Smooth muscle cell (in vitro differentiated cells): ENCODE measurements at regions not wholly inside any gene's neighbourhood (a gene's known extent, or its start where the extent isn't known, plus 50 kb on each side); places are given as distances from the start of the nearest gene placed in this dataset.
"Not testable (repeated sequence)": the region's sequence is repeated elsewhere in the genome, so short reads cannot be mapped to it uniquely, and the experiment has no call there.

Source experiments
- DNase-seq: peaks from one replicate; lab custom pipeline; 2025; ENCODE audit not compliant: unreplicated experiment; lab: John Stamatoyannopoulos, UW
- H2AFZ ChIP-seq: fragments of 200-600 bp; sonication (generic); 2 replicates; pipeline ENCODE4 v1.6.0; 2016; ENCODE audit warnings: antibody characterized with exemption, low read depth, mild to moderate bottlenecking
- H3F3A ChIP-seq: fragments of 200-600 bp; sonication (generic); 2 replicates; pipeline ENCODE4 v1.6.0; 2017; ENCODE audit warnings: antibody characterized with exemption, low read depth
- H3K27ac ChIP-seq: fragments of 200-600 bp; sonication (generic); 2 replicates; pipeline ENCODE4 v1.5.1; 2016; ENCODE audit warnings: low read depth, mild to moderate bottlenecking
- H3K27me3 ChIP-seq: fragments of 200-600 bp; sonication (generic); 2 replicates; pipeline ENCODE4 v1.6.1; 2016; ENCODE audit warnings: low read depth, mild to moderate bottlenecking
- H3K36me3 ChIP-seq: fragments of 200-600 bp; sonication (generic); 2 replicates; pipeline ENCODE4 v1.5.1; 2016; ENCODE audit warnings: low read depth
- H3K4me1 ChIP-seq: fragments of 200-600 bp; sonication (generic); 2 replicates; pipeline ENCODE4 v1.5.1; 2016; ENCODE audit warnings: low read depth
- H3K4me2 ChIP-seq: fragments of 200-600 bp; sonication (generic); 2 replicates; pipeline ENCODE4 v1.6.0; 2016; ENCODE audit warnings: mild to moderate bottlenecking
- H3K4me3 ChIP-seq: fragments of 200-600 bp; sonication (generic); 2 replicates; pipeline ENCODE4 v1.5.1; 2016; ENCODE audit warnings: mild to moderate bottlenecking
- H3K79me2 ChIP-seq: fragments of 200-600 bp; sonication (generic); 2 replicates; pipeline ENCODE4 v1.6.0; 2016; ENCODE audit warnings: low read depth, mild to moderate bottlenecking
- H3K9ac ChIP-seq: fragments of 200-600 bp; sonication (generic); 2 replicates; pipeline ENCODE4 v1.6.0; 2016; ENCODE audit warnings: low read depth
- H3K9me3 ChIP-seq: fragments of 200-600 bp; sonication (generic); replicated peaks from 2 replicates; pipeline ENCODE4 v1.5.1; 2016; ENCODE audit warnings: low read depth
- H4K20me1 ChIP-seq: fragments of 200-600 bp; sonication (generic); 2 replicates; pipeline ENCODE4 v1.6.0; 2016; ENCODE audit warnings: low read depth
- WGBS: methylation state at CpG from one replicate; pipeline ENCODE4 v1.1.7; 2016; ENCODE audit warnings: low lambda C conversion rate; 5-methylcytosine and 5-hydroxymethylcytosine counted together
- TF ChIP-seq, protein P1 (sequence below): fragments of 200-600 bp; sonication (generic); IDR thresholded peaks from 2 replicates; pipeline ENCODE4 v1.5.1; 2017; ENCODE audit warnings: borderline replicate concordance, mild to moderate bottlenecking, antibody characterized with exemption; ENCODE audit not compliant: insufficient read depth, poor library complexity, severe bottlenecking

DNA sequence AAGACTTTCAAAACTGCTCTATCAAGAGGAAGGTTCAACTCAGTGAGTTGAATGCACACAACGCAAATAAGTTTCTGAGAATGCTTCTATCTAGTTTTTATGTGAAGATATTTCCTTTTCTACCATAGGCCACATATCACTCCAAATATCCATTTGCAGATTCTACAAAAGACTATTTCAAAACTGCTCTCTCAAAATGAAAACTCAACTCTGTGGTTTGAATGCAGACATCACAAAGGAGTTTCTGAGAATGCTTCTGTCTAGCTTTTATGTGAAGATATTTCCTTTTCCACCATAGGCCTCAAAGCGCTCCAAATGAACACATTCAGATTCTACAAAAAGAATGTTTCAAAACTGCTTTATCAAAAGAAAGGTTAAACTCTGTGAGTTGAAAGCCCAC is 1093.1 kb upstream of the DEFB115 start:
- H3K9ac ChIP-seq, H3K4me2 ChIP-seq, H3F3A ChIP-seq, H3K36me3 ChIP-seq, H3K4me3 ChIP-seq, H2AFZ ChIP-seq, H3K4me1 ChIP-seq, DNase-seq, H3K9me3 ChIP-seq, H3K27ac ChIP-seq, H3K79me2 ChIP-seq, H3K27me3 ChIP-seq, H4K20me1 ChIP-seq: not testable (repeated sequence)
- WGBS: 79% methylated on average over 2 of the region's 2 CpGs

DNA sequence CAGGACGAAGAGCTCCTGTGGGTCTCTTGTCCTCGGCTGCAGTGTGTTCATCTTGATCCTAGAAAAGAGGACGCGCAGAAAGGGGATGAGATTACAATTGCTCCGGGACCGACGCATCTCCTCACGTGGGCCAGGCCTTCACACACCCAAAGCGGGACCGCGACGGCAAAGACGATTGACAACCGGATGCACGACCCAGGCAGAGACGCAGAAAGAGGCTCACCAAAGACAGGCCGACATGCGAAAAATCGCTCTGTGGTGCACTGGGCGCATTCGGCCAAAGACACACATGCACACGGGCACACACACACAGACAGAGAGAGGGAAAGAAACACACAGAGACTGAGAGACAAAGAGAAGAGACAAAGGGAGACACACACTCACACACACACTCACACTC is 1089.9 kb upstream of the DEFB115 start:
- H2AFZ ChIP-seq: no peak overlapping the region
- no peaks in the 10 kb centered on the region for H3K4me1 ChIP-seq
- H3K4me3 ChIP-seq: no peak overlapping the region
- H3K4me2 ChIP-seq: no peak overlapping the region
- 92% methylated on average over 22 of the region's 22 CpGs for WGBS
- no peaks in the 10 kb centered on the region for H3F3A ChIP-seq
- H3K36me3 ChIP-seq: no peaks in the 10 kb centered on the region
- TF ChIP-seq, protein P1, sequence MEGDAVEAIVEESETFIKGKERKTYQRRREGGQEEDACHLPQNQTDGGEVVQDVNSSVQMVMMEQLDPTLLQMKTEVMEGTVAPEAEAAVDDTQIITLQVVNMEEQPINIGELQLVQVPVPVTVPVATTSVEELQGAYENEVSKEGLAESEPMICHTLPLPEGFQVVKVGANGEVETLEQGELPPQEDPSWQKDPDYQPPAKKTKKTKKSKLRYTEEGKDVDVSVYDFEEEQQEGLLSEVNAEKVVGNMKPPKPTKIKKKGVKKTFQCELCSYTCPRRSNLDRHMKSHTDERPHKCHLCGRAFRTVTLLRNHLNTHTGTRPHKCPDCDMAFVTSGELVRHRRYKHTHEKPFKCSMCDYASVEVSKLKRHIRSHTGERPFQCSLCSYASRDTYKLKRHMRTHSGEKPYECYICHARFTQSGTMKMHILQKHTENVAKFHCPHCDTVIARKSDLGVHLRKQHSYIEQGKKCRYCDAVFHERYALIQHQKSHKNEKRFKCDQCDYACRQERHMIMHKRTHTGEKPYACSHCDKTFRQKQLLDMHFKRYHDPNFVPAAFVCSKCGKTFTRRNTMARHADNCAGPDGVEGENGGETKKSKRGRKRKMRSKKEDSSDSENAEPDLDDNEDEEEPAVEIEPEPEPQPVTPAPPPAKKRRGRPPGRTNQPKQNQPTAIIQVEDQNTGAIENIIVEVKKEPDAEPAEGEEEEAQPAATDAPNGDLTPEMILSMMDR: no peak
- H3K27me3 ChIP-seq: no peaks in the 10 kb centered on the region
- DNase-seq: no peak
- H3K27ac ChIP-seq: no peak overlapping the region
- no peaks in the 10 kb centered on the region for H3K79me2 ChIP-seq
- no peaks in the 10 kb centered on the region for H3K9me3 ChIP-seq
- H3K9ac ChIP-seq: no peak overlapping the region
- no peaks in the 10 kb centered on the region for H4K20me1 ChIP-seq

DNA sequence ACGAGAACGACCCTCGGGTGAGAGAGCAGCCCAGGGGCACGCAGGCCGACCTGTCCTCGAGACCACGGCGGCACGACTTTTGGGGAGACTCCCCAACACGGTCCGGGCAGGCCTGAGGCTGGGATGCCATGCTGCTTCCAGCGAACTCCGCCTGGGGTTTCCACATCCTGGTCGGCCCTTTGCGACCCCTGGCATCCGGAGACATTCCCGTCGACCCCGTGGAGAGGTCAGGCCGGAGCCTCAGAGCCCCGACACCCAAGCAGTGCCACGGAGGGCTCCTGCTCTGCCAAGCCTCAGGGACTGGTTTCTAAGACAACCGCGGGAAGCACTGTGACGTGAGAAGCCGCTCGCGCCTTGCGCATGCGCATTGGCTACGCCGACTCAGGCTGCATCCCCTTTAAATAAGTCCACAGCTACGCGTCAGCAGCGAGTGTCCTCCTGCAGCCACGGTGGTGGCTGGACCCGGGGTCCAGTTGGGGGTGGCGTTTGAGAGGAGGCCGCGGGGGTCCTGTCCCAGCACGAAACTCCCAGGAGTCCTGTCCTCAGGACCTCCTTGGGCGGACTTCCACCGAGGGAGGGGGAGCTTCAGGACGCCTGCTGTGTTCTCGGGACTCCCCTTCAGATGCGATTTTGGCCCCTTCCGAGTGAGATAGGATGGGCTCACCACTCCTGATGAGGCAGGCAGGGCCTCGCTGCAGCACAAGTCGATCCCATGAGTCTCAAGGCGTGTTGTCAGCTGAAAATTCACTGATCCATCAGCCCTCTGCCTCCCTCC is 1089.3 kb upstream of the DEFB115 start:
- Histone ChIP-seq H3K9ac (no peak overlapping the region), H3K36me3 (no peaks in the 10 kb centered on the region), H3K27ac (no peak overlapping the region), H3K4me1 (no peaks in the 10 kb centered on the region), H3K9me3 (no peaks in the 10 kb centered on the region), H3K79me2 (no peaks in the 10 kb centered on the region), H3K27me3 (no peaks in the 10 kb centered on the region), H2AFZ (no peak overlapping the region), H3K4me3 (no peak overlapping the region), H4K20me1 (no peaks in the 10 kb centered on the region), H3F3A (no peaks in the 10 kb centered on the region), H3K4me2 (no peak overlapping the region)
- WGBS: 90% methylated on average over 29 of the region's 50 CpGs
- no peak for DNase-seq
- TF ChIP-seq, protein P1: no peak

DNA sequence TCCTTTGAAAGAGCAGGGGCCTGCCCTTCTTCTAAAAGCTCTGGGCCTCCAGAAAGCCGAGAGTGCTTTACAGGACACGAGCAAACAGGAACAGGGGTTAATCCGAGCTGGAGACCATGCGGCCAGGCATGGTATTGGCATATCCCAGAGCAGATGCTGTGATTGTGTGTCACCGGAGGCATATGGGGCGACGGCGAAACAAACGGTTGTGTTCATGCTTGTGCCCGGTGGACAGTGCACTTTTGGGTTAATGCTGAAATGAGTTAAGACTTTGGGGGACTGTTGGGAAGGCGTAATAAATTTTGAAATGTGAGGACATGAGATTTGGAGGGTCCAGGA is 1088.7 kb upstream of the DEFB115 start:
- H3K36me3 ChIP-seq: no peaks in the 10 kb centered on the region
- no peaks in the 10 kb centered on the region for H4K20me1 ChIP-seq
- WGBS: 87% methylated on average over 11 of the region's 11 CpGs
- no peak overlapping the region for H3K9ac ChIP-seq
- H3K4me3 ChIP-seq: no peak overlapping the region
- H2AFZ ChIP-seq: no peak overlapping the region
- H3F3A ChIP-seq: no peaks in the 10 kb centered on the region
- H3K79me2 ChIP-seq: no peaks in the 10 kb centered on the region
- H3K4me1 ChIP-seq: no peaks in the 10 kb centered on the region
- no peaks in the 10 kb centered on the region for H3K27me3 ChIP-seq
- no peak overlapping the region for H3K4me2 ChIP-seq
- DNase-seq: no peak
- no peaks in the 10 kb centered on the region for H3K9me3 ChIP-seq
- TF ChIP-seq, protein P1: no peak
- no peak overlapping the region for H3K27ac ChIP-seq
